HG02642 (cell line): ENCODE measurements at regions not wholly inside any gene's neighbourhood (a gene's known extent, or its start where the extent isn't known, plus 50 kb on each side); places are given as distances from the start of the nearest gene placed in this dataset.
A peak's percentile ranks its signal among the peaks of the same experiment; 100 is the strongest.

Experiments
- ATAC-seq: cut with Tn5 transposase; IDR thresholded peaks from one replicate; pipeline ENCODE4 v1.9.1; 2021; ENCODE audit warnings: mild to moderate bottlenecking; ENCODE audit not compliant: unreplicated experiment, poor library complexity

DNA sequence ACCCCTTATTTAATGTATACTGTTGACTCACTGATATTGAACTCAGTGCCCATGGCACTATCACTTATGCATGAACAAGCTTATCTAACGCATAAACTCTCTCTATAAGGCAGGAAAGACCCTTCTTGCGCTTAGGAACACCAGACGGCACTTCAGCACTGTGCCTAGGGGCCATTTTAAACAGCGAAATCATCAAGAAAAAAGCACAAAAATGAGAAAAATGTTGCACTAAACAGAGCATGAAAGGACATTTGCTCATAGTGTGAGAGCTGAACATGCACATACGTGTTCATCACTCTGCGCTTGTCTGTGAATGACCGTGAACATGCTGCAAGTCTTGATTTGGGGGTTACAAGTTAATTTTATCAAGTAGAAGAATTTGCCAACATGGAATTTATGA is 109.6 kb downstream of the WDR11 start:
- no peak for ATAC-seq

DNA sequence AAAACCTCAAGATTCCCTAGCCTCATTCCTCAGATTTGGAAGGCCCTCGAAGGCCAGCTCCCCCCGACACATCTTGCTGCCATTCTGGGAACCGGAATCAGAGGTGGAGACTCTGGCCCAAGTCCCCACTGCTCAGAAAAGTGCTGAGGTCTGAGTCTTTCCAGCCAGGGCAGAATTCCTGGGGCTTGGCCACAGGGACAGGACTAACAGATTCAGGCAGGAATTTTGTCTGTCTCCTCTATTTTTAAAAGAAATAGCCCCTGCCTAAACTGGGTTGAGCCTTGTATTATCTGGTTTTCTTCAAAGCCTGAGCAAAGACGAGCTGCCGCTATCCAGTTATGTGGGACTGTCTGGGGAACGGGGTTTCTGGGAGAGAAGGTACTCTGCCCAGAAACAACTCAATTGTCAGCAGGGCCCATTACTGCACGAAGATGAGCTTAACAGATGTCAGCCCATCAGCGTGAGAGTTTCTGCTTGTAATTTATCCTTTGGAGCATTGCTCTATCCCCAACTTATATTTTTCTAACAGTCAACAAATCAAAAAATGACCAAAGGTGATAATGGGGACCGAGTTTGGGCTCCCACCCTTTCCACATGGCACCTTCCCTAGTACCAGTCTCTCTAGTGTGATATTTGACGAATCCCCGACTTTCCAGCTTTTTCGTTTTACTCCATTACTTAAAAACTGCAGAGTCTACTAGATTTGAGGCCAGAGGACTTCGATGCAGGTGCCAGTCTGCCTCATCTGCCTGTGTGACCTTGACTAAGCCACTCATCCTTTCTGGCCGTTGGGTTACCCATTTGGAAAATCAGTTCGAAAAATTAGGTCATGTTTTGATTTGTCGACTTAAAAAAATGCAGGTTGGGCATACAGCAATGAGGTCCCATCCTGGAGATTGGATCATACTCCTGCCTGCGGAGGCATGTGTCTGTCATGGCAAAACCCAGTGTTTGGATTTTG is 110.9 kb downstream of the WDR11 start:
- ATAC-seq, result no peak

DNA sequence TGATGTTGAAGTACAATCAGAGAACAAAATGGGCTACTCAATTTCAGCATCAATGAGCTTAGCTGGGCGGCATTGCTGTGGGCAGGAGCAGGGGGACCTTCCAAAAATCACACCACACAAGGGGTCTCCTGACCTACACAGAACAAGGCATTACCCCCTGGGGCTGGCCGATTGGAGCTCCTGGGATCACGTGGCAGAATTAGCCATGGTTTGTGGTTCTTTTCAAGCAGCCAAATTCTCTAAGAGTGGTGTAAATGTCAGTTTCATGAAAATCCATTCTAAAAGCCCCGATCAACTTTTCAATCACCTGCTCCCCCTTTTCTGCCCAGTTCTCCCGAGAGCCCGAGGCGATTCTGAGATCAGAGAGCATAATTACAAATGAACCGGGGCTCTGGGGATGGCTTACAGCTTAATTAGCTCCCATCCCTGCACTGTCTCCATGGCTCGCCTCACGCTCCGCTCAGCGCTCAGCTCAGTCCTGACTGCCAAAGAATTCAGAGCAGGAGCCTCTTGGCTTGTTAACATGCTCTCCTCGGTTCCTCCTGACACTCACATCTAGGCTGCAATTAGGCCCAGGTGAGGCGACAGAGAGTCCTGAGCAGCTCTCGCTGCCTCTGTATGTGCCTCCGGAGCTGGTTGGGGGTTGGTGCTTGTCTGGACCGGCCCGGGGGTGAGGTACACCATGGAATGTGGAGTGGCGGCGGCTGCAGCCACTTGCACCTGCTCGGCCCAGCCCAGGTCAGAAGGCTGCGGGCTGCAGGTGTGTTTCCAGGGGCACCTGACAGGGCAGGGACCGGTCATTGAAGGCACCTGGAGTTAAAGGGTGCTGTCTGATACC is 111.8 kb downstream of the WDR11 start:
- ATAC-seq, result no peak

DNA sequence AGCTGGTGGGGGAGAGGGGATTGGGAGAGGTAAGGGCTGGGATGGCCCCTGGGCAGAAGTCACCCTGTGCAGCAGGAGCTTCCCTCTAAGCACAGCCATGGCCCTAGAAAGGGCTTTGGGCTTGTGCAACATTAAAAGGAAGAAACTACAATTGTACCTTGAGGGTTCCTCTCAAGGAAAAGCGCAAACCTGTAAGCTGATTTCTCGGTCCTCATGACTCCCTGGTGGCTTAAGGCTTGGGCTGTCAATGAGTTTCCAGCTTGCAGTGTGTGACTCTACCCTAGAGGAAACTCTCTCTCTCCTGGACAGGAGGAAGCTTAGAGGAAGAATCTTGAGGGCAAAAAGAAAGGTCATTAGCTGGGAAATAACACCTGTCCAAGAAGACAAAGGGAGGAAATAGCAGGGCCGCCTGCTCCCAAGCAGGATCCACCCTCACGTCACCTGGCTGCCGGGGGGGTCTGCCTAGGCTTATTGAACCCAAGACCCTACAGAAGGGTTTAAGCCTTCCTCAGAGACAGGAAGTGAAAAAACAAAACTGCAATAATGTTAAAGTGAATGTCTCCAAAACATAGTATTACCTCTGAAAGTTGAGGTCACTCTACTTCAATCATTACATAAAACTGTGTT is 112.5 kb downstream of the WDR11 start:
- ATAC-seq, result no peak

DNA sequence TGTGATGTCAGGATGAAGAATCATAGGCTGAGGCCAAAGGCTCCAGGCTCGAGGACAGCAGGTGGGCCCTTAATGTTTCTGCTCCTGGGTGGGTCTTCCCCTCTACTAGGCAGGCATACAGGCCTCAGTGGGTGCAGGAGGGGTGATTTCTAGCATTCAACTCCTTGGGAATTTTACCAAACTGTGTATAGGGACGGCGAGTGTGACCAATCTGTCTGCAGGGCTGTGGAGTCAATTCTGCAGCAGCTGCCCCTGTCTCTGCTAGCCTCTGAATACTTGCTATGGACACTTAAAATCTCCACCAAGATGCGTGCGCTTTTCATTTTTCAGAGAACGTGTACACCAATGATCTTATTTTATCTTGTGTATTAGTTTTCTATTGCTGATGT is 115.5 kb downstream of the WDR11 start:
- no peak for ATAC-seq

DNA sequence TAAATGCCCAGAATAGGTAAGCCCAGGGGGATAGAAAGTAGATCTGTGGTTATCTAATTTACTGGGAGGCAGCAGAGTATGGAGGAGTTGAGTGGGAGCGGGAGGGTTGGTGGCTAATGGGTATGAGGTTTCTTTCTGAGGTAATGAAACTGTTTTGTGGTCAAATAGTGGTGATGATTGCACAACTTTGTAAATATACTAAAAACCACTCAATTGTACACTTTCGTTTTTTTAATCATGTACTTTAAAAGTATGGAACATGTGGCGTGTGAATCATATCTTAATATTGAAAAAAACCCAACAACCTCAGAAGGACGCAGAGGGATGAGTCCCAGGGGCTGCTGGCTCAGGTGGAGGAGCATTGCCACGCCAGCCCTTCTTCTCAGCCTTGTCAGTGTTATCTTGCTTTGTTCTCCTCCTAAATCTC is 118.1 kb downstream of the WDR11 start:
- peak; percentile 64 for ATAC-seq

DNA sequence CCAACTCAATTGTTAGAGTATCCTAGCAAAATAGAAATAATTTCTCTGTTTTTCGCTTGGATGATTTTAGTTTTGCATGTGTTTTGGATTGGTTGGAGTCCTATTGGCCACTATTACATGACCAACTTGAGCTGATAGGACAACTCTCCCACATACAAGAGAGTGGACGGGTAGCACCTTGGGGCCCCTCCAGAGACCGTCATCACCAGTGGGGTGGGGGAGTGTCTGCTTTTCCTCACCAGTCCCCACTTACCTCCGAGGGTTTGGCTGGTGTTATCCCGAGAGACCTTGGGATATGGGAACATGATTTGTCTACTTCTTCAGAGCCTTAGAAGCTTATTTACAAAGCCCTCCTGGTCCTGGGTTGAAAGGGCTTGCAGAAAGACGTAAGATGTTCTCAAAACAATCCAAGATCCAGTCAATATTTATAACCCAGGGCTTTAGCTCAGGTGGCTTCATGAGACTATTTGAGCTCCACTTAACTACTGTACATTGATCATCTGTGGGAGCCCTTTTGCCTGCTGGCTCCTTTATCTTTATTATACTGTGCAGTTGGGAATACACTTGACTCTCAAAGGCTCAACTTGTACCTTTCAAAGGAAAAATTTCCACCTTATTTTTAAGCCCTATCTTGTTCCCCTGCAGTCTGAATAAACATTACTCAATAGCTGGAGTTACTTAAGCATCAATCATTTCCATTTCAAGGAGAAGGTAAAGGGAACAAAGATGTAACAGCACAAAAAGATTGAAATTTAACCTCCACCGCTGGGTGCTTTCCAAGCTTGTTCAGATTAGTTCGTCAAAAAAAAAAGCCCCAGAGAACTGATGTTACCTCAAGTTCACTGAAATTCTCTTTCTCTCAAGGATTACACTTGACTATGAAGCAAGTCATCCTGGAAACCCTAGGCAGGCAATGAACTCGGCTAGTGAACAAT is 119.7 kb downstream of the WDR11 start:
- no peak for ATAC-seq

DNA sequence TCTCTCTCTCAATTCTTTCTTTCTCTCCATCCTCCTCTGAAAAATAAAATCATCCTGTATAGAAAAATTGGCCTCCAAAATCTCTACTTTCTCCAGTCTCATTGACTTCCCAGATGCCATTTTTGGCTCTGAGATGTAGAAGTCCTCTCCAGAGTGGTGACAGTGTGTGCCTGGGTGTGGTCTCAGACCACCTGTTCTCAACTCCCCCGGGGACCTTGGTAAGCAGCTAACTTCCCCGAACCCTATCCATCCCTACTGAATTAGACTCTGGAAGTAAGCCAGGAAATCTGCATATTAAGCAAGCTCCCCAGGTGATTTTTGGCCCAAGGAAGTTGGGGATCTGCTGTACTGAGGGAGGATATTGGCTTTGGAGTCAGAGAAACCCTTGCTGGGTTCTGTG is 120.5 kb downstream of the WDR11 start:
- ATAC-seq, result no peak

DNA sequence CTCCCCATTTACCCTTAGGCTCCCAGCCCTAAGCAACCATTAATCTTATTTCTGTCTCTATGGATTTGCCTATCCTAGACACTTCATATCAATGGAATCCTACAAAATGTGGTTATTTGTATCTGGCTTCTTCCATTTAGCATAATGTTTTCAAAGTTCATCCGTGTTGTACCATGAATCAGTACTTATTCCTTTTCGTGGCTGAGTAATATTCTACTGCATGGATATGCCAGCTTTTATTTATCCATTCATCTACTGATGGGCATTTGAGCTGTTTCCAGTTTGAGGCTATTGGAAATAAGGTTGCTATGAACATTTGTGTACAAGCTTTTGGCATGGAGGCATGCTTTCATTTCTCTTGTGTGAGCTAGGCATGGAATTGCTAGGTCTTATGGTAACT is 121.1 kb downstream of the WDR11 start:
- no peak for ATAC-seq

DNA sequence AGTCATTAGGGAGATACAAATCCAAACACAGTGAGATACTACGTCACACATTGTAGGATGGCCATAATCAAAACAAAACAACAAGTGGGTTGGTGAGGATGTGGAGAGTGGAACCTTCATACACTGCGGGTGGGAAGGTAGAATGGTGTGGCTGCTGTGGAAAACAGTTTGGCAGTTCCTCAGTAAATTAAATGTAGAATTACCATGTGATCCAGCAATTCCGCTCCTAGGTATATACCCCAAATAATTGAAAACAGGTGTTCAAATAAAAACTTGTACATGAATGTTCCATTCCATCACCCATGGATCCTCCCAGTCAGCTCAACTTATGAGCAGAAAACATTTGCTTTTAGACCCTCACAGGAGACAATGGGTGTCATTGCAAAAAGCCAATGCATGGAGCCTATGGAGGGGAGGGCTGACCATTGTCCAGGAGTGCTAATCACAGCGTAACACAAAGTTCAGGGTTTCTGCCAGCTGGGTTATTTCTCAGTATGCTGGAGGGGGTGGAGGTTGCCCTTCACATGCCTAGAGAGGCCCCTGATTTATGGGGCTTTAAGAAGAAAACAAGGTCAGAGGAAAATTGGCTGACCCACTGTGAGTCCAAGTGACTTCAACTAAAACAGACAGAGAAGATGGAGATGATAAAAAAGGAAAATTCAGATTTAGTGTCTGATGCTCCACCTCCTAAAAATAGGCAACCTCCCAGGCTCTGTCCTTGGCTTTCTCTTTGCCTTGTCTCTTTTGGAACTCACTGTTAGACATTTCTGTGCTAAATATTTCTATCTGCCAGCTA is 124.1 kb downstream of the WDR11 start:
- ATAC-seq, result no peak

DNA sequence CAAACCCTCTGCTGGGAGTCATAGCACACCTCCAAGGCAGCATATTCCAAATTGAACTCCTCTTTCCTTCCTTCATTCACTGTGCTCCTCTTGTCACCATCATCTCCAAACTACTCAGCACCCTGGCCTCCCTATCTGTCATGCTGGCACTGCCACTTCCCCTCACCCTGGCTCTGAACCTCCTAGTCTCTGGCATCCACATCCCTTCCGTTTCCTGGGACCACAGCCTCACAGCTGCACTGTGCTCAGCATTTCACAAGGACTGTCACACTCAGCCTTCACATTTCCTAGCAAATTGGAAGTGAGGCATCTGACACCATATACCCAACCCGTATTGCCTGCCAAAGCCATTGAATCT is 124.7 kb downstream of the WDR11 start:
- ATAC-seq, result no peak

DNA sequence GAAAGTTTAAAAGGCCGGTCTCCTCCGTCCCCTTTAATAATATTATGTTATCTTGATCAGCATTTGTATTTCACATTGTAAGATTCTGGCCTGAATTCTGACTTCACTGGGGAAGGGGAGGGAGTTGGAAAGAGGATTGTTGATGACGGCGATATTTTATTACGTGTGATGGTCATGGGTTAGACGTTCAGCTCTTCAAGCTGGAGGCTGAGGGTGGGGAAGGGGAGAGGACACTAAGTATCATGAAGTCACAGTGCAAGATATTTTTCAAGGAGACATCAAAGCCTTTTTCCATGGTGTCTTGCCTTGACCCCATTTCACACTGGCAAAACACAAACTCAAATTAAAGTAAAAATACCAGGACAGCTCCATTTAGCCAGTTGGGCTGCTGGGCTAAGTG is 126.7 kb downstream of the WDR11 start:
- no peak for ATAC-seq

DNA sequence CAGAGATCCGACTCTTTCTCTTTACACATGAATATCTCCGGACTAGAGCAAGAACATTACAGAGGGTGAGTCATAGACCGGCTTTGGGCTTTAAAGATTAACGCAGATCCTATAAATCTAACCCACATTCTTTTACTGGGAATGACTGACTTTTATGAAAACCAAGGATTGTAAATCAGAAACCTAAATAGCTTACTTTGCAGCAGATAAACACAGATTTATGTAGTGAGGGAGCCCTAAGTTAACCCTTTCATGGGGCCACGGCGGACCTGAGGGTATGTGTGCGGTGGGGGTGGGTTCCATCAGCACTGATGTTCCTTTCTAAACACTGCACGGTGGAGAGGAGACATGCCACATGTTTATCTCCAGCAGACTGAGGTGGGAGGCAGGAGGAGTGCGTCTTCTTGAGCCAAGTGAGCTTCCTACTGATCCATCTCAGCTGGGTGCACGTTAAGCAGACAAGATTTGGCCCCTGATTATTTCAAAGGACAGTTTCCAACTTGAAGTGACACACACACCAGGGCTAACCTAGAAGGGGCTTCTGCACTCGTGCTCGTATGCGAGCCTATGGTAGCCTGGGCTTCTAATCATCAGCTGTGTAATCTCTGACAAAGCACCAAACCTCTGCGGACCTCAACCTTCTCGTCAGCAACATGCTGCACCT is 127.6 kb downstream of the WDR11 start:
- ATAC-seq, result no peak

DNA sequence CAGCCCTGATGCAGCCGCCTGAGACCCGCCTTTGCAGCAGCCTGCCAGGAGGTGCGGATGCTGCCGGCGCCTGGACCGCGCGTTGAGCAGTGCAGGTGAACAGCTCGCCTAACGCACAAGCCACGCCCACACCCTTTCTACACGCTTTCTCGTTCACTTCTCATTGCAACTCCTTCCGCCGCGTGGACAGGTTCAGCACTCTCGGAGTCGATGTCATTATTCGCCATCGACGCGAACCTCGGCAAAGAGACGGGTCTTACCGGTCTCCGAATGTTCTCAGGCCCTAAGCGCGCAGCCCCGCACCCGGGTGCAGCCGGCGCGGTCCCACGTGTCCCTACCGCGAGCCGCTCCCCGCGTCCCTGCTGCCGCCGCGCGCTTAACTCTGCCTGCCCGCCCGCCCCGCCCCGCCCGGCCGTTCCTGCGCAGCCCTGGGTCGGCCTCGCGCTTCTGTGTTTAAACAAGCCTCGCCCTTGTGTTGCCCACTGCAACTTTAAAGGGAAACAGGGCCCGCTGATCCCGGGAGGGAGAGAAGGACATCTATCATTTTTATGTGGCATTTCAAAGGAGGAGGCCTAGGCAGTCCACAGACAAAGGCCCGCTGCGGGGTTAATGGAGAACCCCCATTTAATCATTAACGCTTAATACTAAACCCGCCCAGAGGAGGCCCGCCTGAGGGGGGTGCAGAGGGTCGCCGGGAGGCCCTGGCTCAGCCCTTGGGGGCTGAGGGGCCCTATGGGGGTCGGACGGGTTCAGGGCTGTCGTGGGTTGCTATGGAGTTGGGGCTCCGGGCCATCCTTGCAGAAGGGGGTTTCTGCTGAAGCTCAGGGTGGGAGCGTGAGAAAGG is 128.5 kb downstream of the WDR11 start:
- no peak for ATAC-seq

DNA sequence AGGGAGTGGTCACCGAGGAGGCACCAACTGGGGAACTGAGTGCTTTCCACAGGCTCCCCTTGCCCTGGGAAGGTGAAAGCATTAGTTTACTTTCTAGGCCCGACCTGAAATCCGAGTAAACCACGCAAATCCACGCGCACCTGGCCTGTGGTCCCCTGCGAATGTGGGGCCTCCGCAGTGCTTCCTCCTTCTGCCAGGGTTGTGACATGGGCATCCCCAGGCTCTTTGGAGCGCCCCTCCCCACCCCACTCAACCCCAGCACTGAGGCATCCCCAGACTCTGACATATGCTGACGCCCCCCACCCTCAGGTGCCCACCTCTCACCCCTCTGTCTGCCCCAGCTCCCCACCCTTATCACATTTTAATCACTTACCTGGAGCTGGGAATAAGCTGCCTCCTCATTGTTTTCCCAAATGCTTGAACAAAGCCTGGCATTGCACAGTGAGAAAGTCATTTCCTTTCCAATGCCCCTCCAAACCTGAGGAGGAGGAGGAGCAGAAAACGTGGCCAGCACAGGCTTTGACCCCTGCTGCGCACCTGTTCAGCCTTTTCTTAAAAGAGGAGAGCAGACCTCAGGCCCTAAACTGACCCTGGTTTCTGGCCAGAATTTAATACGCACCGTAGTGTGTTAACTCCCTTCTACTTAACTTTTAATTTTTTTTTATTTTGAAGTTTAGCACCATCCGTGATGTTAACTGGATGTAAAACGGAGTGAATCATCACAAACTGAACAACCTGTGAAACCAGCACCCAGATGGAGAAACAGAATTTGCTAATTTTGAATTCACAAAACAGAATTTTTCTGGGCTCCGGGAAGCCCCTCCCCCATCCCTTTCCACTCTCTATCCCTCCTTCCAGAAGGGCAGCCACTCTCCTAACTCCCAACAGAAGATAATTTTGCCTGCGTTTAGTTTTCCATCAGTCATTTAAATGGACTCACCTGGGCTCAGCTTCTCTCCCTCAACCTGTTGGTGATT is 129.4 kb downstream of the WDR11 start:
- ATAC-seq, result no peak

DNA sequence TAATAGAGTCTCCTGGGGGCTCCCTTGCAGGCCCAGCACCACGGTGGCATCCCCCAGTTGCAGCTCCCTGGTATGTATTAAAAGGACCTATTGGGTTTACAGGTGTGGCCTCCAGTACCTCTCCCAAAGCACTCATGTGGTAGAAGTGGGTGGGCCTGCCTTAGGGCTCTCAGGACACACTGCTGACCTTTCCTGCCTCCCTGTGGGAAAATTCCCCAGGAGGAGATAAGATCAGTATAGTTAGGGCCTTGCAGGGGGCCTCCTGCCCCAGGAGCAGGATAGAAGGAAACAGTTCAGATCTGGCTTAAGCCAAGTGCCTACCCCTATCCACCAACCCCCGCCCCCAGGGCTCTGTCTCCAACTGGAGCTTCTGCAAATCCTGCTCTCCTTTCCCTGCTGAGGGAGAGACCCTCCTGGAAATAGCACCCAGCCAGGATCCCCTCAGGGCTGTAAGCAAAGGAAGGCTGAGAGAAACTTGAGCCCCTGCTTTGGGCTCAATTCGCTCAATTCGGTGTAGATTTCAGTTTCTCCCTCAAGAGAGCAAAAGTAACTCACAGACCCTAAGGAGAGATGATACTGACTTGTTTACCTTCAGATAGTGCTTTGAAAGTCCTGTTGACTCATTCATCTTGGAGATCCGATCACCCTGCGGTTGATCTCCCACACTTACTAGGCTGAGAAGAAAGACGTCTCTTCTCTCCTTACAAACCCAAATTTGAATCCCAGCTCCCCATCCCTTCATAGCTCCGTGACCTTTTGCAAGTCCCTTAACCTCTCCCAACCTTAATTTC is 130.6 kb downstream of the WDR11 start:
- no peak for ATAC-seq
